ENCODE measurements at regions not wholly inside any gene's neighbourhood (a gene's known extent, or its start where the extent isn't known, plus 50 kb on each side); places are given as distances from the start of the nearest gene placed in this dataset.

DNA sequence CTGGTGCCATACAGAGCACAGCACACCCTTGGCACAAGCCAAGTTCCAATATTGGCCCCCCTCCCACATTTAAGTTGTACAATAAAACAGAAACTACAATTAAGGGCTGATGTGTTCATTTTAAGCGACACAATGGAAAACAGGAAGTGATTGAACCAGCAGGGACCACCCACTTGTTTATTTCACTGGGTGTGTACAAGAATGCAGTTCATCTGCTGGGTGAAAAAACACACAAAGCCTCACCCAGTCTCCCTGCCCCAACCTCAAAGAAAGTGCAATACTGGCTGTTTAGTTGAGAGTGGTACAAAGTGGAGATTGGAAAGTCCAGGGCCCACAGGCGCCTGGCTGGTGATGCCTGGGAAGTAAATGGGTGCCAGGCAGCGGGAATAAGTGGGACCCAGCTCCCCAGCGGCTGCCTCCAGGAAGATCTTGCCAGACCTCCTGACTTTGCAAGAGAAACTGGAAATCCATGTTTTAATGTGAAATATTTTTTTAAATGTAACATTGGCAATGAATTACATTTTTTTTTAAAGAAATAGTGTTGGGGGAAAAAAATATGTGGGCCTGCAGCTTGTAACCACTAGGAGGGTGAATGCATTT, 322.1 kb downstream of the ZNF536 start:
- Mint-ChIP-seq H3K27me3 (ENCODE audit: low read depth in 3 of 3) (peaks cover 5 to 12% (median 7%) of the 10 kb centered on the region in 3 donors), H3K4me3 (peak overlapping the region in 1 of 5 donors; percentile 48), H3K27ac (no peak overlapping the region), H3K36me3 (no peaks in the 10 kb centered on the region), H3K9me3 (no peaks in the 10 kb centered on the region), H3K4me1 (peaks cover 0 to 7% of the 10 kb centered on the region in 2 donors)
- DNase-seq: no peak

DNA sequence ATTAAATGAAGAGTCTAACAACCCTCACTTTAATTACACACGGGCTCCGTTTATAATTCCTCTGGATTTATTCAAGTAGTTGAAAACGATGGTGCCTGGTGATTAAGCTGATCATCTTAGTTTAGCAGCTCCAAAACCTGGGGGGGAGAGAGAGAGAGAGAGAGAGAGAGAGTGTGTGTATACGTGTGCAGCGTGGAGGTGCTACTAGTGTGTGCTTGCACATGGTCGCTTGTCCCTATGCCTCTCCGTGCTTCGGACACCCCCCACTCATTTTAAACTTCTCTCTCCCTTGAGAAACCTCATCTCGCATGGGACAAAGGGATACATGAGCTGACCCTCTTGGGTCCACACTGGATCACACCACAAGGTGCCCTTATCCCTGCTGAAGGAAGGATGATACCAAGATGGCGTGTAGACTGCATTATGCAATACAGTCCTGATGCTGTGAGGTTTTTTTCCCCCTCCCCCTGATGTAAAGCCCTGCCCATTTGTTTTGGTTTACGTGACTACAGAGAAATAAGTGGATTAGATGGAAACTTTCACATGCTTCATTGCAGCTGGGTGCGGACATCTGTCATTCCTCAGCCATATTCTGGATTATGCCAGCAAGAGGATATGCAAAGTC, 320.8 kb downstream of the ZNF536 start:
- H3K4me3 Mint-ChIP-seq: no peak overlapping the region
- no peak overlapping the region for H3K27ac Mint-ChIP-seq
- peaks cover 5 to 12% (median 7%) of the 10 kb centered on the region in 3 donors for H3K27me3 Mint-ChIP-seq (ENCODE audit: low read depth in 3 of 3)
- H3K36me3 Mint-ChIP-seq: no peaks in the 10 kb centered on the region
- no peaks in the 10 kb centered on the region for H3K9me3 Mint-ChIP-seq
- no peak for DNase-seq
- peaks cover 0 to 7% of the 10 kb centered on the region in 2 donors for H3K4me1 Mint-ChIP-seq

DNA sequence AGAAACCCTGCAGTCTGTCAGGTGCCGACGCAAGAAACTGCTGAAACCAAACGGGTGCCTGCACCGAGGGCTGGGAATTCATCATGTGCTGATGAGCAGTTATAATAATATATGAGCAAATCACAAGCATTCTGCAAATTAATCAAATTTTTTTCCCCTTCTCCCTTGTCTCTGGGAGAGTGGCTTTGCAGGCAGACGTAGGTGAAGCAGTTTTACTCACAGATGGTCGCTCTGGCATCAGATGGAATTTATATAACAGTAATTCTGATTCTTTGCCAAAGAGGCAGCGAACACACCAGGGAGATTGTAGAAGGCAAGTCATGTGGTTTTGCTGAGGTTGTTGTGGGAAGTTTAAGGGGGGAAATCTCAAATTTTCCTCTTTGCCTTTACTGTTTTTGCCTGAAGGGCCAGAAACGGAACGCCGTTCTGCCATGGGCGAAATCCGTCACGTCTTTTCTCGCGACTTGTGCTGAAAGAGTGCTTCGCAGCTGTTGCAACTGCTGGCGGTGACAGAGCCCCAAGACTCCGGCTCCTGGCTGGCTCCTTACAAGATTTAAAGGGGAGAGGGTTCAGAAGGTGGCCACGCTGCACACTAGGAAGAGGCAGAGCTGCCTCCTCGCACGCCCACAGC, 320.1 kb downstream of the ZNF536 start:
- Mint-ChIP-seq H3K27ac (no peak overlapping the region), H3K4me1 (peaks cover 0 to 7% of the 10 kb centered on the region in 2 donors), H3K9me3 (no peaks in the 10 kb centered on the region), H3K27me3 (ENCODE audit: low read depth in 3 of 3) (peaks cover 5 to 12% (median 7%) of the 10 kb centered on the region in 3 donors), H3K36me3 (no peaks in the 10 kb centered on the region), H3K4me3 (peak overlapping the region in 1 of 5 donors; percentile 6)
- DNase-seq: no peak

DNA sequence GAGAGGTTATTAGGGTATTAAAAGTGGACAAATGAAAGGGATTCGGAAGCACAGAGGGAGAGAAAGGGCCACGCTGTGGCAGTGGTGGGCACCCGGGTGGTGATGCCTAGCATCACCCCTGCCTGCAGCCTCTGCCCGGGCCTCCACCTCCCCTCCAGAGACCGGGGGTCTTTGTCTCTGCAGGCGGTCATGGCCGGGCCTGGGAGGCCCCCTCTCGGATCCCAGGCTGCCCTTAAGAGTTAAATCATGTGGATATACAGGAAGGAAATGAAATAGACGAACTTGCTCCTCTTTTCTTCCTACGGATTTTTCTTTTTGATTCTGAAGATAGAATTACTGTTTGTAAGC, 319.6 kb downstream of the ZNF536 start:
- no peak for DNase-seq
- Mint-ChIP-seq H3K36me3 (no peaks in the 10 kb centered on the region), H3K9me3 (no peaks in the 10 kb centered on the region), H3K4me3 (no peak overlapping the region), H3K27ac (no peak overlapping the region), H3K4me1 (peaks cover 0 to 7% of the 10 kb centered on the region in 2 donors), H3K27me3 (ENCODE audit: low read depth in 3 of 3) (peaks cover 5 to 12% (median 7%) of the 10 kb centered on the region in 3 donors)

- H3K36me3 Mint-ChIP-seq: no peaks in the 10 kb centered on the region
- no peaks in the 10 kb centered on the region for H3K9me3 Mint-ChIP-seq
- no peak overlapping the region for H3K27ac Mint-ChIP-seq
- H3K4me3 Mint-ChIP-seq: no peak overlapping the region
- peaks cover 0 to 7% of the 10 kb centered on the region in 2 donors for H3K4me1 Mint-ChIP-seq
- H3K27me3 Mint-ChIP-seq (ENCODE audit: low read depth in 3 of 3): peaks cover 4 to 15% (median 7%) of the 10 kb centered on the region in 3 donors
- DNase-seq: no peak
Measured at GRCh38 chr19:30690935-30691818, 319.0 kb downstream of the ZNF536 start.

DNA sequence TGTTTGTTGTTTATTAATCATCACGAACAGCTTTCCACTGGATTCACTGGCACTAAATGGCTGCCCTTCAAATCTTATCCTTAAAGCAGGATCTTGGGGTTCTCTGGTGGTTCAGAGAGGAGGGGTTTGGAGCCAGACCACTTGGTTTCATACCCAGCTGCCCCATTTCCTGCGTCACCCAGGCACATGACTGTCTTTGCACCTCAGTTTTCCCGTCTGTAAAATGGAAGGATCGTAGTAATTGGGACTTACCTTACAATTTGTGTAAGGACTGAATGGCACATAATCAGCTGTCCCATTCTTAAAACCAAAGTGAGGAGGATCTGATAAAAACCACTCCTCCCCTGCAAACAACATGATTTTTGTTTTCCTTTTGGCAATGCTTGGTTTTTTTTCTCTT, 318.3 kb downstream of the ZNF536 start:
- H3K4me3 Mint-ChIP-seq: no peak overlapping the region
- DNase-seq: no peak
- H3K9me3 Mint-ChIP-seq: no peaks in the 10 kb centered on the region
- H3K27me3 Mint-ChIP-seq (ENCODE audit: low read depth in 3 of 3): peaks cover 4 to 13% (median 7%) of the 10 kb centered on the region in 3 donors
- no peaks in the 10 kb centered on the region for H3K36me3 Mint-ChIP-seq
- H3K4me1 Mint-ChIP-seq: peaks cover 0 to 7% of the 10 kb centered on the region in 2 donors
- no peak overlapping the region for H3K27ac Mint-ChIP-seq

DNA sequence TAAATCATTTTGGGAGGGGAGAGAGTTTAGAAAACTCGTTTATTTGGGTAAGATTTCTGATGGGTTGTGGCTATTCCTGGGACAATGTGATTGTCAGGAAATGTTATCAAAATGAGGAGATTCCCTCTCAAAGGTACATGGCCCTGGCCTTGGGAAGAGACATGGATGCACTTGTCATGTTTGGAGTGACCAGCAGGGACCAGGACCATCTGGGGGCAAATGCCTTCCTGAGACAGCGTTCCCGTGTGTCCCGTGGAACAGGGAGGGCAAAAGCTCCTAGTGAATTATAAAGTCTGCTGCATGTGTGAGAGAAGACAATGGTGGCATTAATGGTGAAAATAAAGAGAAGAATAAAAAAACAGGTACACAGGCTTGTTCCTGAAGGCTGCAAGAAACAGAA, 317.3 kb downstream of the ZNF536 start:
- Mint-ChIP-seq H3K27me3 (ENCODE audit: low read depth in 3 of 3) (peaks cover 3 to 14% (median 7%) of the 10 kb centered on the region in 3 donors), H3K27ac (no peak overlapping the region), H3K9me3 (no peaks in the 10 kb centered on the region), H3K4me3 (no peak overlapping the region), H3K4me1 (peaks cover 0 to 4% of the 10 kb centered on the region in 2 donors), H3K36me3 (no peaks in the 10 kb centered on the region)
- no peak for DNase-seq

GRCh38 chr19:30688696-30689095, 316.5 kb downstream of the ZNF536 start:
- Mint-ChIP-seq H3K27me3 (ENCODE audit: low read depth in 3 of 3) (peaks cover 3 to 14% (median 7%) of the 10 kb centered on the region in 3 donors), H3K27ac (no peak overlapping the region), H3K4me1 (no peaks in the 10 kb centered on the region), H3K9me3 (no peaks in the 10 kb centered on the region), H3K36me3 (no peaks in the 10 kb centered on the region), H3K4me3 (no peak overlapping the region)
- DNase-seq: no peak

GRCh38 chr19:30686826-30687566, 314.8 kb downstream of the ZNF536 start:
- H3K9me3 Mint-ChIP-seq: no peaks in the 10 kb centered on the region
- no peak overlapping the region for H3K27ac Mint-ChIP-seq
- peaks cover 3 to 10% (median 7%) of the 10 kb centered on the region in 3 donors for H3K27me3 Mint-ChIP-seq (ENCODE audit: low read depth in 3 of 3)
- no peaks in the 10 kb centered on the region for H3K4me1 Mint-ChIP-seq
- H3K36me3 Mint-ChIP-seq: no peaks in the 10 kb centered on the region
- DNase-seq: no peak
- H3K4me3 Mint-ChIP-seq: no peak overlapping the region

- Mint-ChIP-seq H3K27ac (no peak overlapping the region), H3K27me3 (ENCODE audit: low read depth in 3 of 3) (peaks cover under 1 to 7% (median 7%) of the 10 kb centered on the region in 3 donors), H3K36me3 (no peaks in the 10 kb centered on the region), H3K4me3 (no peak overlapping the region), H3K4me1 (no peaks in the 10 kb centered on the region), H3K9me3 (no peaks in the 10 kb centered on the region)
- DNase-seq: no peak
Measured at GRCh38 chr19:30686176-30686820, 314.1 kb downstream of the ZNF536 start.

GRCh38 chr19:30685426-30686000, 313.3 kb downstream of the ZNF536 start:
- Mint-ChIP-seq H3K27ac (no peak overlapping the region), H3K36me3 (no peaks in the 10 kb centered on the region), H3K4me1 (no peaks in the 10 kb centered on the region), H3K27me3 (ENCODE audit: low read depth in 3 of 3) (peaks cover 0 to 5% (median 4%) of the 10 kb centered on the region in 3 donors), H3K4me3 (no peak overlapping the region), H3K9me3 (no peaks in the 10 kb centered on the region)
- no peak for DNase-seq

DNA sequence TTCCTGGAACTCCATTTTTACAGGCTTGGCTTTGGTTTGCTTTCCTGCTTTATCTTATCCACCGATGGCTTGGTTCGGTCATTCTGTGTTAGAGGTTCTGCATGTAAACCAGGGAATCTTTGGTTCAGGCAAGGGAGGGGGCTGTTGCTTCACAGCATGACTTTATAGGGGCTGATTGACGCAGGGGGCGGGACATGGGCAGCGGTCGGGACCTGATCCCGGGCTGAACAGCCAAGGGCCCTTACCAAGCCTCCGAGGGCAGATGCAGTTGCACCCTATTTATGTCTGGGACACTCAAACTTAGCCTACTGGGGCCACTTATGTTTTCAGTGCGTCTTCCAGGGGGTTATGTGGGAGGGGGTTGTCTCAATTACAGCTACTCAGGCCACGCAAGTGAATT, 312.4 kb downstream of the ZNF536 start:
- DNase-seq: no peak
- no peaks in the 10 kb centered on the region for H3K4me1 Mint-ChIP-seq
- H3K27me3 Mint-ChIP-seq (ENCODE audit: low read depth in 3 of 3): peaks cover 0 to 4% (median 3%) of the 10 kb centered on the region in 3 donors
- H3K36me3 Mint-ChIP-seq: no peaks in the 10 kb centered on the region
- H3K9me3 Mint-ChIP-seq: no peaks in the 10 kb centered on the region
- no peak overlapping the region for H3K27ac Mint-ChIP-seq
- H3K4me3 Mint-ChIP-seq: no peak overlapping the region
